Loucy (cell line): ENCODE measurements at regions not wholly inside any gene's neighbourhood (a gene's known extent, or its start where the extent isn't known, plus 50 kb on each side); places are given as distances from the start of the nearest gene placed in this dataset.

Experiments used
- EZH2phosphoT487 ChIP-seq: fragments of 200-600 bp; IDR thresholded peaks from 2 replicates; pipeline ENCODE4 v1.6.1; 2018; ENCODE audit warnings: antibody characterized with exemption, mild to moderate bottlenecking, moderate library complexity, borderline replicate concordance
- TF ChIP-seq, protein P1 (sequence below): fragments of 200-600 bp; sonication (generic); conservative IDR thresholded peaks from 2 replicates; pipeline ENCODE4 v1.5.1; 2014; ENCODE audit warnings: mild to moderate bottlenecking, antibody characterized with exemption, low read length

GRCh38 chr14:66311990-66312389 lies 174.2 kb upstream of the CCDC196 start:
- TF ChIP-seq, protein P1, sequence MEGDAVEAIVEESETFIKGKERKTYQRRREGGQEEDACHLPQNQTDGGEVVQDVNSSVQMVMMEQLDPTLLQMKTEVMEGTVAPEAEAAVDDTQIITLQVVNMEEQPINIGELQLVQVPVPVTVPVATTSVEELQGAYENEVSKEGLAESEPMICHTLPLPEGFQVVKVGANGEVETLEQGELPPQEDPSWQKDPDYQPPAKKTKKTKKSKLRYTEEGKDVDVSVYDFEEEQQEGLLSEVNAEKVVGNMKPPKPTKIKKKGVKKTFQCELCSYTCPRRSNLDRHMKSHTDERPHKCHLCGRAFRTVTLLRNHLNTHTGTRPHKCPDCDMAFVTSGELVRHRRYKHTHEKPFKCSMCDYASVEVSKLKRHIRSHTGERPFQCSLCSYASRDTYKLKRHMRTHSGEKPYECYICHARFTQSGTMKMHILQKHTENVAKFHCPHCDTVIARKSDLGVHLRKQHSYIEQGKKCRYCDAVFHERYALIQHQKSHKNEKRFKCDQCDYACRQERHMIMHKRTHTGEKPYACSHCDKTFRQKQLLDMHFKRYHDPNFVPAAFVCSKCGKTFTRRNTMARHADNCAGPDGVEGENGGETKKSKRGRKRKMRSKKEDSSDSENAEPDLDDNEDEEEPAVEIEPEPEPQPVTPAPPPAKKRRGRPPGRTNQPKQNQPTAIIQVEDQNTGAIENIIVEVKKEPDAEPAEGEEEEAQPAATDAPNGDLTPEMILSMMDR: no peak
- no peak for TF ChIP-seq EZH2phosphoT487
